OCI-LY3 (cell line): ENCODE measurements at regions not wholly inside any gene's neighbourhood (a gene's known extent, or its start where the extent isn't known, plus 50 kb on each side); places are given as distances from the start of the nearest gene placed in this dataset.

Experiments used
- H2AFZ ChIP-seq: fragments of 200-600, 300-600 bp; shearing (Covaris generic); 2 replicates; pipeline ENCODE4 v1.6.0; 2014; ENCODE audit warnings: antibody characterized with exemption, low read depth, low read length
- H3K27ac ChIP-seq: fragments of 200-600, 300-600 bp; sonication (generic); 2 replicates; pipeline ENCODE4 v1.5.1; 2014; ENCODE audit warnings: mild to moderate bottlenecking, low read length, moderate library complexity, mixed read lengths
- H3K27me3 ChIP-seq: fragments of 200-600, 300-600 bp; sonication (generic); 2 replicates; pipeline ENCODE4 v1.6.1; 2014; ENCODE audit warnings: low read depth, low read length, mixed read lengths
- H3K36me3 ChIP-seq: fragments of 200-600, 300-600 bp; sonication (generic); replicated peaks from 2 replicates; pipeline ENCODE3; 2014; ENCODE audit warnings: low read depth, low read length, mixed read lengths
- H3K4me1 ChIP-seq: fragments of 300-600, 200-600 bp; sonication (generic); 2 replicates; pipeline ENCODE4 v1.6.1; 2014; ENCODE audit warnings: low read length, mixed read lengths
- H3K4me2 ChIP-seq: fragments of 200-600, 300-600 bp; sonication (generic); 2 replicates; pipeline ENCODE4 v1.6.1; 2014; ENCODE audit warnings: low read length, mixed read lengths
- H3K4me3 ChIP-seq: fragments of 300-600, 200-600 bp; sonication (generic); 2 replicates; pipeline ENCODE4 v1.5.1; 2014; ENCODE audit warnings: antibody characterized with exemption, mild to moderate bottlenecking, low read length, moderate library complexity
- H3K79me2 ChIP-seq: fragments of 300-600, 200-600 bp; shearing (Covaris generic); 2 replicates; pipeline ENCODE4 v1.6.1; 2014; ENCODE audit warnings: mild to moderate bottlenecking, low read length, mixed read lengths
- H3K9ac ChIP-seq: fragments of 300-600, 200-600 bp; shearing (Covaris generic); 2 replicates; pipeline ENCODE4 v1.6.0; 2014; ENCODE audit warnings: mild to moderate bottlenecking, low read length, moderate library complexity
- H3K9me3 ChIP-seq: fragments of 200-600, 300-600 bp; shearing (Covaris generic); 2 replicates; pipeline ENCODE4 v1.6.1; 2014; ENCODE audit warnings: low read length, mixed read lengths; ENCODE audit not compliant: insufficient read depth
- H4K20me1 ChIP-seq: fragments of 200-600, 300-600 bp; sonication (generic); 2 replicates; pipeline ENCODE4 v1.6.1; 2016; ENCODE audit warnings: low read length, mixed read lengths; ENCODE audit not compliant: insufficient read depth
- CTCF ChIP-seq: fragments of 200-600, 300-600 bp; sonication (generic); IDR thresholded peaks from 2 replicates; pipeline ENCODE4 v1.5.1; 2014; ENCODE audit warnings: antibody characterized with exemption, low read length, low read depth
- EZH2phosphoT487 ChIP-seq: fragments of 200-600 bp; shearing (Covaris generic); IDR thresholded peaks from 2 replicates; pipeline ENCODE4 v1.6.1; 2018; ENCODE audit warnings: antibody characterized with exemption, mixed run types, low read depth

DNA sequence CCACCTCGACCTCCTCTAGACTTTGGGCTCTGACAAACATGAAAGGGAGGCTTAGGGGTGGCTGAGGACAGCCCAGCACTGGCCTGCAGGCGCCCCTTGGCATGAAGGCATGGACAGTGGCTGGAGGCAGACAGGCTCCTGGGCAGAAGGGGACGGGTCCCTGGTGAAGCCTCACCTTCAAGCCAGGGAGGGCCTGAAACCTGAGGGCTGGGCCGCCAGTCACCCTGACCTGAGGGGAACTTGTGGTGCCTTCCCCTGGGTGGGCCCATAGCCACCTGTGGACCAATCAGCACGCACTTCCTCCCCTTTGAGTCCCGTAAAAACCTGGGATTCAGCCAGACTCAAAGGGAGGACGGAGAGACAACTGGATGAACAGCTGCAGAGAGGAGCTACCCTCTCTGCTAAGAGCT, 90.4 kb upstream of the PUM3 start:
- Histone ChIP-seq H3K27me3 (peaks cover 25% of the 10 kb centered on the region), H3K4me2 (no peak overlapping the region), H3K9me3 (no peaks in the 10 kb centered on the region), H3K4me1 (no peaks in the 10 kb centered on the region), H3K4me3 (no peak overlapping the region), H4K20me1 (no peaks in the 10 kb centered on the region), H3K79me2 (no peaks in the 10 kb centered on the region), H3K9ac (no peak overlapping the region), H3K36me3 (no peaks in the 10 kb centered on the region), H2AFZ (no peak overlapping the region), H3K27ac (no peak overlapping the region)
- TF ChIP-seq CTCF (no peak), EZH2phosphoT487 (no peak)

GRCh38 chr9:2933165-2934095, 89.5 kb upstream of the PUM3 start:
- Histone ChIP-seq H3K27me3 (peaks cover 30% of the 10 kb centered on the region), H3K9me3 (no peaks in the 10 kb centered on the region), H3K79me2 (no peaks in the 10 kb centered on the region), H3K4me3 (no peak overlapping the region), H2AFZ (no peak overlapping the region), H3K27ac (no peak overlapping the region), H4K20me1 (no peaks in the 10 kb centered on the region), H3K4me2 (no peak overlapping the region), H3K9ac (no peak overlapping the region), H3K36me3 (no peaks in the 10 kb centered on the region), H3K4me1 (no peaks in the 10 kb centered on the region)
- no peak for TF ChIP-seq CTCF
- no peak for TF ChIP-seq EZH2phosphoT487

DNA sequence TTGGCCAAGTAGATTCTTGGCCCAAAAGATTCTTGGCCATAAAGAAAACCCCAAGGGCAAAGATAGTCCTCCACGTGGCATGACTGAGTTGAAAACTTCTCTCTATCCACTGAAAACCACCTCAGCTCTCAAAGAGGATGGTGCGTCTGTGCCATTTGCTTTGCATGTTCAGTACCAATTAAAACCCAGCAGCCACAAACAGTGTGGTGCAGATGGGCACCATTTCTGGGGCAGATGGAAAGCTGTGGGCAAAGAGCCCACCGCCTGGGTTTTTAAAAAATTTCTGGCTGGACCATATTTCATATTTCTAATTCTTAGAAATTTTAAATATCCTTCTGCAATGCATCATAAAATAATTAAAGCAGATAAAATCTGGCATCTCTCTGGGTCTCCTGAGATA, 84.5 kb upstream of the PUM3 start:
- no peaks in the 10 kb centered on the region for H3K79me2 ChIP-seq
- no peaks in the 10 kb centered on the region for H4K20me1 ChIP-seq
- H3K4me2 ChIP-seq: no peak overlapping the region
- no peak for TF ChIP-seq CTCF
- no peak for TF ChIP-seq EZH2phosphoT487
- H3K36me3 ChIP-seq: no peaks in the 10 kb centered on the region
- H3K9ac ChIP-seq: no peak overlapping the region
- no peak overlapping the region for H3K4me3 ChIP-seq
- H3K27ac ChIP-seq: no peak overlapping the region
- H3K4me1 ChIP-seq: no peaks in the 10 kb centered on the region
- no peak overlapping the region for H2AFZ ChIP-seq
- H3K9me3 ChIP-seq: no peaks in the 10 kb centered on the region
- H3K27me3 ChIP-seq: peaks cover 29% of the 10 kb centered on the region

GRCh38 chr9:2925016-2925415, 81.1 kb upstream of the PUM3 start:
- Histone ChIP-seq H3K4me3 (no peak overlapping the region), H3K27ac (no peak overlapping the region), H3K79me2 (no peaks in the 10 kb centered on the region), H3K9me3 (no peaks in the 10 kb centered on the region), H3K27me3 (peaks cover 49% of the 10 kb centered on the region), H3K9ac (no peak overlapping the region), H3K4me2 (no peak overlapping the region), H2AFZ (no peak overlapping the region), H4K20me1 (no peaks in the 10 kb centered on the region), H3K4me1 (no peaks in the 10 kb centered on the region), H3K36me3 (no peaks in the 10 kb centered on the region)
- TF ChIP-seq EZH2phosphoT487: no peak
- TF ChIP-seq CTCF: no peak
